K562 (cell line): ENCODE measurements at regions not wholly inside any gene's neighbourhood (a gene's known extent, or its start where the extent isn't known, plus 50 kb on each side); places are given as distances from the start of the nearest gene placed in this dataset.

Experiments
- ATAC-seq: fragments of 200-7000 bp; cut with Tn5 transposase; 3 replicates; pipeline ENCODE4 v1.9.1; 2020; ENCODE audit warnings: moderate library complexity
- BruUV-seq: library from RNA; stranded (reverse); fragments of 400-500 nt; replicated peaks from 2 replicates; lab custom pipeline; 2021; lab: Mats Ljungman, UMichigan
- CTCF ChIA-PET: fragments of 300-600 bp; formaldehyde crosslinking; extraction: SDS; loops from one replicate; lab custom pipeline; 2021; ENCODE audit warnings: low intra/inter-chr PET ratio; lab: Yijun Ruan, JAX
- POLR2A ChIA-PET: fragments of 300-600, 350-650 bp; sonication (Branson Sonifier 250); formaldehyde crosslinking; extraction: SDS; loops from one replicate; lab custom pipeline; 2021; ENCODE audit warnings: antibody characterized with exemption, inconsistent platforms; lab: Yijun Ruan, JAX
- DNase-seq, 4 experiments: peaks; one replicate each; pipeline versions ENCODE4 v3.0.0 to v3.0.0-alpha.2; 2011 to 2018; ENCODE audit warnings: low spot score in 3 of 4, mixed read lengths in 3 of 4; ENCODE audit errors: extremely low read depth in 1 of 4
- FAIRE-seq: peaks from 2 replicates; lab custom pipeline; 2011; peaks lifted over from hg19 to GRCh38; lab: Jason Lieb, UNC
- H2AFZ ChIP-seq: 2 replicates; pipeline ENCODE4 v1.6.0; 2011; ENCODE audit warnings: low read depth, low read length, control low read depth, inconsistent platforms
- H3K27ac ChIP-seq: fragments of 200-600 bp; 3 replicates; pipeline ENCODE4 v1.8.0; 2011; ENCODE audit warnings: low read depth, mild to moderate bottlenecking, control low read depth, inconsistent platforms, low read length, moderate library complexity, mixed read lengths; ENCODE audit errors: extremely low read depth
- H3K27me3 ChIP-seq, 2 experiments: fragments of 300-600 bp in 1 of 2; 2 replicates in 1 of 2; 3 replicates in 1 of 2; pipeline versions ENCODE4 v1.6.0 to v1.8.0; 2011; ENCODE audit warnings: inconsistent platforms in 2 of 2, low read length in 2 of 2, mild to moderate bottlenecking in 1 of 2, mixed read lengths in 1 of 2, moderate library complexity in 1 of 2; ENCODE audit not compliant: control insufficient read depth in 2 of 2, insufficient read depth in 2 of 2
- H3K36me3 ChIP-seq: fragments of 300-600 bp; 3 replicates; pipeline ENCODE4 v1.8.0; 2011; ENCODE audit warnings: mild to moderate bottlenecking, low read length, inconsistent platforms; ENCODE audit not compliant: control insufficient read depth, insufficient read depth
- H3K4me1 ChIP-seq, 2 experiments: fragments of 200-600 bp in 1 of 2; replicated peaks in 1 of 2; 2 replicates in 1 of 2; 3 replicates in 1 of 2; pipeline versions ENCODE4 v1.5.1 to v1.8.0; 2011; ENCODE audit warnings: inconsistent platforms in 2 of 2, low read length in 2 of 2, mild to moderate bottlenecking in 1 of 2, mixed read lengths in 1 of 2, moderate library complexity in 1 of 2; ENCODE audit not compliant: control insufficient read depth in 2 of 2, insufficient read depth in 2 of 2
- H3K4me2 ChIP-seq: 2 replicates; pipeline ENCODE4 v1.6.1; 2011; ENCODE audit warnings: low read length, control low read depth, inconsistent platforms, mixed read lengths; ENCODE audit not compliant: insufficient read depth
- H3K4me3 ChIP-seq: fragments of 200-600 bp; sonication (generic), shearing (Covaris generic); 2 replicates; pipeline ENCODE4 v1.5.1; 2016; ENCODE audit warnings: control low read depth, inconsistent platforms
- H3K79me2 ChIP-seq: fragments of 200-600 bp; 3 replicates; pipeline ENCODE4 v1.8.0; 2011; ENCODE audit warnings: low read length, inconsistent platforms; ENCODE audit not compliant: control insufficient read depth, insufficient read depth
- H3K9ac ChIP-seq, 2 experiments: 2 replicates each; pipeline versions ENCODE4 v1.6.0 to v1.6.1; 2011; ENCODE audit warnings: low read depth in 2 of 2, low read length in 2 of 2, control low read depth in 1 of 2, inconsistent platforms in 1 of 2, mild to moderate bottlenecking in 1 of 2, mixed read lengths in 1 of 2; ENCODE audit not compliant: insufficient read depth in 1 of 2
- H3K9me1 ChIP-seq: one replicate; pipeline ENCODE4 v1.6.0; 2011; ENCODE audit warnings: inconsistent platforms, mild to moderate bottlenecking, low read length, moderate library complexity; ENCODE audit not compliant: control insufficient read depth, insufficient read depth
- H3K9me3 ChIP-seq: replicated peaks from 2 replicates; pipeline ENCODE4 v1.5.1; 2011; ENCODE audit warnings: low read depth, low read length, inconsistent platforms; ENCODE audit not compliant: control insufficient read depth, insufficient read depth
- H4K20me1 ChIP-seq: replicated peaks from 2 replicates; pipeline ENCODE4 v1.6.1; 2011; ENCODE audit warnings: low read length, inconsistent platforms, mixed read lengths; ENCODE audit not compliant: control insufficient read depth, insufficient read depth
- BCOR ChIP-seq: fragments of 450-650 bp; IDR thresholded peaks from 2 replicates; pipeline ENCODE4 v1.6.1; 2016
- CHD1 ChIP-seq: fragments of 200-600 bp; sonication (generic); IDR thresholded peaks from one replicate; pipeline ENCODE4 v1.6.1; 2012; ENCODE audit warnings: mild to moderate bottlenecking, moderate library complexity, low read length, inconsistent platforms
- EP300 ChIP-seq: IDR thresholded peaks from 2 replicates; pipeline ENCODE4 v1.6.1; 2012; ENCODE audit warnings: low read length, improper control_type of control experiment
- ILK ChIP-seq: fragments of 450-650 bp; IDR thresholded peaks from 2 replicates; pipeline ENCODE4 v1.6.1; 2016; ENCODE audit warnings: missing genetic modification characterization, low read depth, mild to moderate bottlenecking, missing compliant biosample characterization, moderate library complexity, borderline replicate concordance
- MCM5 ChIP-seq: fragments of 450-650 bp; IDR thresholded peaks from 2 replicates; pipeline ENCODE4 v1.6.1; 2016; ENCODE audit warnings: low read depth
- NELFE ChIP-seq: IDR thresholded peaks from 2 replicates; pipeline ENCODE4 v1.6.1; 2011; ENCODE audit warnings: mild to moderate bottlenecking; ENCODE audit not compliant: insufficient read depth, insufficient read length
- RBM22 ChIP-seq: fragments of 200-400 bp; formaldehyde crosslinking; IDR thresholded peaks from 2 replicates; pipeline ENCODE4 v1.6.1; 2018; ENCODE audit warnings: low read length, low read depth; ENCODE audit not compliant: poor library complexity, severe bottlenecking
- TFE3 ChIP-seq: fragments of 450-650 bp; formaldehyde crosslinking; IDR thresholded peaks from 2 replicates; pipeline ENCODE4 v1.4.0; 2020; ENCODE audit warnings: mild to moderate bottlenecking, mixed read lengths
- ZNF146 ChIP-seq: IDR thresholded peaks from one replicate; pipeline ENCODE4 v1.6.1; 2018; ENCODE audit warnings: missing compliant biosample characterization; ENCODE audit not compliant: unreplicated experiment
- ZNF165 ChIP-seq: fragments of 250-450 bp; sonication (Bioruptor Pico); IDR thresholded peaks from 2 replicates; pipeline ENCODE4 v1.4.0; 2020; ENCODE audit warnings: borderline replicate concordance
- ZNF431 ChIP-seq: sonication (generic); formaldehyde crosslinking; IDR thresholded peaks from 2 replicates; pipeline ENCODE4 v1.8.0; 2022; ENCODE audit warnings: mild to moderate bottlenecking, missing genetic modification reagents
- ZNF512 ChIP-seq: IDR thresholded peaks from 2 replicates; pipeline ENCODE4 v1.6.1; 2016; ENCODE audit warnings: missing genetic modification characterization, missing compliant biosample characterization
- ZNF518B ChIP-seq: fragments of 250-450 bp; sonication (Bioruptor Pico); IDR thresholded peaks from 2 replicates; pipeline ENCODE4 v1.5.0; 2021; ENCODE audit warnings: mild to moderate bottlenecking, moderate library complexity
- ZNF589 ChIP-seq: fragments of 200-800 bp; sonication (Bioruptor generic); IDR thresholded peaks from 2 replicates; pipeline ENCODE4 v1.6.1; 2016; ENCODE audit warnings: low read depth, missing genetic modification characterization, missing compliant biosample characterization
- ZNF639 ChIP-seq, 2 experiments: fragments of 200-800 bp in 1 of 2; sonication (Bioruptor generic) in 1 of 2; sonication (generic) in 1 of 2; formaldehyde crosslinking in 1 of 2; IDR thresholded peaks in 1 of 2; conservative IDR thresholded peaks in 1 of 2; 2 replicates each; pipeline versions ENCODE4 v1.5.0 to v1.6.1; 2016 to 2020; ENCODE audit warnings: missing compliant biosample characterization in 1 of 2, missing genetic modification characterization in 1 of 2, missing genetic modification reagents in 1 of 2
- ZSCAN29 ChIP-seq: fragments of 450-650 bp; IDR thresholded peaks from 2 replicates; pipeline ENCODE4 v1.6.1; 2017
- WGBS: fragments of 100-300 bp; shearing (Covaris generic); methylation state at CpG from one replicate; pipeline ENCODE4 v1.1.6; 2016; ENCODE audit warnings: low coverage, mixed read lengths; ENCODE audit not compliant: insufficient coverage; ENCODE audit errors: missing lambda C conversion rate; 5-methylcytosine and 5-hydroxymethylcytosine counted together
- in situ Hi-C: fragments of 300-500 bp; cut with MboI; formaldehyde crosslinking; loops from 4 replicates; pipeline ENCODE4 v1.15.0; 2018; ENCODE audit warnings: inconsistent platforms, mixed read lengths
- intact Hi-C: fragments of 100-400 bp; cut with micrococcal nuclease; formaldehyde crosslinking; loops from 2 replicates; pipeline ENCODE4 v1.14.2; 2022

- H3K9me3 ChIP-seq = no peaks in the 10 kb centered on the region
- no peak overlapping the region for H3K4me2 ChIP-seq
- H3K27ac ChIP-seq = no peak overlapping the region
- H3K4me3 ChIP-seq = no peak overlapping the region
- H4K20me1 ChIP-seq = no peaks in the 10 kb centered on the region
- H3K36me3 ChIP-seq = no peaks in the 10 kb centered on the region
- H2AFZ ChIP-seq = no peak overlapping the region
- H3K9me1 ChIP-seq = no peaks in the 10 kb centered on the region
- in situ Hi-C loops = no loop called here
- H3K4me1 ChIP-seq = no peaks in the 10 kb centered on the region
- POLR2A ChIA-PET = no interaction called here
- 3% methylated on average over 1 of the region's 1 CpG for WGBS
- DNase-seq = no peak
- no peaks in the 10 kb centered on the region for H3K27me3 ChIP-seq
- no TSS peak for BruUV-seq
- H3K9ac ChIP-seq = no peak overlapping the region
- CTCF ChIA-PET = no interaction called here
- no peaks in the 10 kb centered on the region for H3K79me2 ChIP-seq
- intact Hi-C loops = no loop called here
- ATAC-seq = no peak
- FAIRE-seq = no peak
- TF ChIP-seq NELFE (no peak), ZNF431 (CRISPR knock-in tag) (no peak), ZNF165 (CRISPR knock-in tag) (no peak), ZNF589 (CRISPR knock-in tag) (no peak), ZNF512 (tag) (no peak), ZNF639 (CRISPR knock-in tag; conservative IDR thresholded peaks at IDR 0.05 in 1 of 2, IDR thresholded peaks at IDR 0.05 in 1 of 2) (no peak), ILK (tag) (no peak), CHD1 (no peak), MCM5 (no peak), BCOR (no peak), TFE3 (no peak), ZNF518B (CRISPR knock-in tag) (no peak), ZNF146 (CRISPR knock-in tag) (no peak), EP300 (no peak), ZSCAN29 (no peak), RBM22 (no peak)
These were observed 1073.5 kb upstream of the LRRN3 start for GRCh38 chr7:110017405-110017804.
